Psoas muscle (tissue), 7 donors: ENCODE measurements at regions not wholly inside any gene's neighbourhood (a gene's known extent, or its start where the extent isn't known, plus 50 kb on each side); places are given as distances from the start of the nearest gene placed in this dataset.

ENCODE experiments used
- ATAC-seq, 4 donors: fragments of 200-7000 bp; cut with Tn5 transposase; one replicate each; pipeline ENCODE4 v1.9.1; 2020; ENCODE audit warnings: moderate library complexity in 3 of 4, mild to moderate bottlenecking in 2 of 4
- DNase-seq, 2 donors: peaks; one replicate each; pipeline ENCODE4 v3.0.0-alpha.2; 2020
- H3K27ac ChIP-seq: fragments of 200-600 bp; one replicate; pipeline ENCODE4 v1.8.0; 2022
- H3K27me3 ChIP-seq, 3 donors: fragments of 200-600 bp in 1 of 3; one replicate each; pipeline versions ENCODE4 v1.6.1 to v1.8.0; 2013 to 2022; ENCODE audit warnings: low read length in 2 of 3, mild to moderate bottlenecking in 2 of 3, moderate library complexity in 1 of 3; ENCODE audit not compliant: insufficient read depth in 3 of 3
- H3K36me3 ChIP-seq, 2 donors: fragments of 200-600 bp in 1 of 2; one replicate each; pipeline versions ENCODE4 v1.6.1 to v1.8.0; 2013 to 2022; ENCODE audit warnings: low read depth in 1 of 2, mild to moderate bottlenecking in 1 of 2, moderate library complexity in 1 of 2; ENCODE audit not compliant: insufficient read depth in 1 of 2
- H3K4me1 ChIP-seq: fragments of 200-600 bp; one replicate; pipeline ENCODE4 v1.8.0; 2022
- H3K4me3 ChIP-seq: fragments of 200-600 bp; one replicate; pipeline ENCODE4 v1.8.0; 2022; ENCODE audit warnings: mild to moderate bottlenecking
- H3K9me3 ChIP-seq: fragments of 200-600 bp; one replicate; pipeline ENCODE4 v1.8.0; 2022
- WGBS, 3 donors: extraction: QIAGEN DNeasy Blood & Tissue Kit; methylation state at CpG; one replicate each; pipeline versions ENCODE4 v1.1.6 to v1.1.7; 2013; 5-methylcytosine and 5-hydroxymethylcytosine counted together
- intact Hi-C, 2 donors: fragments of 100-400 bp; cut with DNase I; formaldehyde crosslinking; loops; one replicate each; pipeline versions ENCODE4 v1.11.0 to v1.14.2; 2022
- TF ChIP-seq, protein P1 (sequence below): fragments of 200-600 bp; IDR thresholded peaks from one replicate; pipeline ENCODE4 v1.8.0; 2022; ENCODE audit warnings: antibody characterized with exemption
- donor health status: healthy with polysubstance abuse.
- donor health status: DM: no; HTN: no; CAD: no; lungs with moderate emphysema.
- donor health status: Bipolar disorder and iron deficiency.
- donor health status: healthy.
- donor health status: DM: yes; HTN: yes; CAD: no.
- donor health status: DM: no; HTN: no; CAD: no.
- donor health status: DM: yes; HTN: yes; CAD: no.

DNA sequence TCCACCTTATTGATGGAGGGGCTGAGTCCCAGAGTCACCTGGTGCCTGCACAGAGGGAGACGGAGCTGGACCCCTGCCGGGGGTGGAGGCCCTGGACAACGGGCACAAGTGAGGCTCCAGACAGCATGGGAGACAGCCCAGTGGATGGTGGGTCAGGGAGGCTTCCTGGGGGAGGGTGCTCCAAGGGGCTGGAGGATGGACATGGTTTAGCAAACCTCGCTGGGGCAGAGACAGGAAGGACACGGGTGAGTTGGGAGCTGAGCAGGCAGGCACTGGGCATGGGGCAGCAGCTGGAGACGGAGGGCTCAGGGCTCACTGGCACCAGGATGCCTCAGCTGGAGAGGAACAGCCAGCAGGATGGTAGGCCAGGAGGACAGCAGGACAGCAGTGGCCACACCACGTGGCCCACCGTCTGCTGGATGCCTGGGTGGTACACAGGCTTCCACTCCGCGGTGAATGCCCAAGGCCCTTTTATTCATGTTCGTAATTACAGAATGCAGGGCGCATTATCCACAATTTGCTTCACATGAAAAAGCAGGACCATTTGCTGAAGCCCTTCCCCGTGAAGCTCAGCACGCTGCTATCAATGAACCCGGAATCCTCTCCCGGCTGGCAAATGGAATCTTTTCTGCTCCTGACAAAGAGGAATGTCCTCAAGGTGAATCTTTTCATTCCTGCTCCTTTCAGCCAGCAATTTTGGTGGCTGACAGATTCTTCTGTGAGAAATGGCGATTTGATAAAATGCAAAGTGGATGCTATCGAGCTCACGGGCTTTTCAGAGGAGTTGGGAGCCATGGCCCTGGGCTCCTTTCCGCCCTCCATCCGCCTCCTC, 138.1 kb upstream of the C14orf180 start:
- 56 to 66% (median 57%) methylated on average over 21 of the region's 21 CpGs for WGBS, 3 donors
- Histone ChIP-seq H3K27me3 (peaks cover 0 to 6% (median 5%) of the 10 kb centered on the region in 3 donors), H3K27ac (no peak overlapping the region), H3K4me1 (peaks cover 4% of the 10 kb centered on the region), H3K9me3 (no peaks in the 10 kb centered on the region), H3K4me3 (no peak overlapping the region), H3K36me3 (no peaks in the 10 kb centered on the region)
- DNase-seq (no peak), ATAC-seq (no peak)
- intact Hi-C loops: no loop called here
- TF ChIP-seq, protein P1, sequence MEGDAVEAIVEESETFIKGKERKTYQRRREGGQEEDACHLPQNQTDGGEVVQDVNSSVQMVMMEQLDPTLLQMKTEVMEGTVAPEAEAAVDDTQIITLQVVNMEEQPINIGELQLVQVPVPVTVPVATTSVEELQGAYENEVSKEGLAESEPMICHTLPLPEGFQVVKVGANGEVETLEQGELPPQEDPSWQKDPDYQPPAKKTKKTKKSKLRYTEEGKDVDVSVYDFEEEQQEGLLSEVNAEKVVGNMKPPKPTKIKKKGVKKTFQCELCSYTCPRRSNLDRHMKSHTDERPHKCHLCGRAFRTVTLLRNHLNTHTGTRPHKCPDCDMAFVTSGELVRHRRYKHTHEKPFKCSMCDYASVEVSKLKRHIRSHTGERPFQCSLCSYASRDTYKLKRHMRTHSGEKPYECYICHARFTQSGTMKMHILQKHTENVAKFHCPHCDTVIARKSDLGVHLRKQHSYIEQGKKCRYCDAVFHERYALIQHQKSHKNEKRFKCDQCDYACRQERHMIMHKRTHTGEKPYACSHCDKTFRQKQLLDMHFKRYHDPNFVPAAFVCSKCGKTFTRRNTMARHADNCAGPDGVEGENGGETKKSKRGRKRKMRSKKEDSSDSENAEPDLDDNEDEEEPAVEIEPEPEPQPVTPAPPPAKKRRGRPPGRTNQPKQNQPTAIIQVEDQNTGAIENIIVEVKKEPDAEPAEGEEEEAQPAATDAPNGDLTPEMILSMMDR: no peak

DNA sequence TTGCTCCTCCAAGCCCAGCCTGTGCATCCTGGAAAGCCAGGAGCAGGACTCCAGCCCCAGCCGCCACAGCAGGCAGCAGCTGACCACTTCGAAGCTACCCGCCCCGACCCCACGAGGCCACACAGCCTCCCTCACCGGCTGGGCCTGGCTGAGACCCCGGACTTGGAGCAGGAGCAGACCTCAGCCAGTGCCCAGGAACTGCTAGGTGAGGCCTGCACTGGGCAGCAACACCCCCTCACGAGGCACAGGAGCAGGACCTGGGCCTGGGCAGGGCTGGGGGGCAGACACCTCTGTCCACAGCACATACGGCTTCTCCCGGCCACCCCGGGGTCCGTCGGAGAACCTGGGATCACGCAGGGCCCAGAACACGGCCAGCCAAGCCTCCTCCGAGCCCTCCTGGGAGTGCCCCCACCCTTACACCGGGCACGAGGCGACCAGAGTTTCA, 137.4 kb upstream of the C14orf180 start:
- no peak overlapping the region for H3K27ac ChIP-seq
- intact Hi-C loops: no loop called here
- 80 to 83% (median 81%) methylated on average over 19 of the region's 19 CpGs for WGBS, 3 donors
- H3K9me3 ChIP-seq: no peaks in the 10 kb centered on the region
- H3K4me1 ChIP-seq: no peaks in the 10 kb centered on the region
- TF ChIP-seq, protein P1: no peak
- no peak for ATAC-seq
- peaks cover 0 to 9% (median 3%) of the 10 kb centered on the region in 3 donors for H3K27me3 ChIP-seq
- no peak for DNase-seq
- no peaks in the 10 kb centered on the region for H3K36me3 ChIP-seq
- H3K4me3 ChIP-seq: no peak overlapping the region

DNA sequence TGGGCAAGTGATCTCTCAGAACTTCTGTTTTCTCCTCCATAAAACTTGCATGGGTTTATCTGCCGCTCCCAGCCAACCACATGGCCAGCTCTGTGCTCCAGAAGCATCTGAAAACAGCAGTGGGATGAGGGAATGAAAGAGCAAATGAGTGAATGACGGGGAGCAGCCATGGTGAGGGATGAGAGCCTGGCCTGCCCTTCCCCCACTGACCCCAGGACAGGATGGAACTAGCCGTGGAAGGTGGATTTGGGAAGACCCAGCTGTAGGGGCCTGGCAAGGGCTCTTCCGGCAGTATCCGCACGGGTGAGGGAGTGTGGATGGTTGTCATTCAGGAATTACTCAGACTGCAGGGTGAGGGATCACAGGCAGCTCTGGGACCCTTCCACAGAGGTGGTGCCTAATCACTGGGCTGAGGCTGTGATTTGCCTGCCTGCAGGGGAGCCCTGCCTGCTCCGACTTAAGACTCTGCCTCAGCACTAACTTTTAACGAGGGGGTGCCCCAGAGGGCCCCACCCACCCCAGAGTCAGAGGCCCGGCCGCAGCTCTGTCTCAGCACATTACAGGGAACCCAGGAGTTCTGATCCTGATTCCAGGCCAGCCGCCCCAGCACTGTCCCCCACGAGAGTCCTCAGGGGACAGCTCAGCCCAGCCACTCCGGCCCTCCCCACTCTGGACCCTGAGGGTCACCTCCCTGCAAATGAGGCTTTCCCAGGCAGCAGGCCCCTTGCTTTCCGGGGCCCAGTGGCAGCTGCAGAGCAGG, 136.8 kb upstream of the C14orf180 start:
- no peak overlapping the region for H3K27ac ChIP-seq
- peaks cover under 1% of the 10 kb centered on the region for H3K9me3 ChIP-seq
- TF ChIP-seq, protein P1: no peak
- H3K27me3 ChIP-seq: peaks cover 0 to 12% (median 3%) of the 10 kb centered on the region in 3 donors
- H3K4me3 ChIP-seq: no peak overlapping the region
- ATAC-seq: no peak
- intact Hi-C loops: no loop called here
- H3K4me1 ChIP-seq: no peaks in the 10 kb centered on the region
- peak in 1 of 2 donors; percentile 40 for DNase-seq
- WGBS, 3 donors: 77 to 83% (median 78%) methylated on average over 14 of the region's 14 CpGs
- H3K36me3 ChIP-seq: no peaks in the 10 kb centered on the region

GRCh38 chr14:104443391-104444158, 136.0 kb upstream of the C14orf180 start:
- ATAC-seq: no peak
- no peaks in the 10 kb centered on the region for H3K4me1 ChIP-seq
- intact Hi-C loops: no loop called here

More at GRCh38 chr14:104443391-104444158, 136.0 kb upstream of the C14orf180 start:
- Histone ChIP-seq H3K9me3 (peaks cover 3% of the 10 kb centered on the region), H3K27me3 (peaks cover 0 to 19% (median 3%) of the 10 kb centered on the region in 3 donors), H3K27ac (no peak overlapping the region), H3K4me3 (no peak overlapping the region), H3K36me3 (no peaks in the 10 kb centered on the region)
- DNase-seq: peak in 1 of 2 donors; percentile 39
- TF ChIP-seq, protein P1: no peak
- 75 to 87% (median 79%) methylated on average over 13 of the region's 13 CpGs for WGBS, 3 donors
